Fibroblast of peridontal ligament (primary cell): ENCODE measurements at regions not wholly inside any gene's neighbourhood (a gene's known extent, or its start where the extent isn't known, plus 50 kb on each side); places are given as distances from the start of the nearest gene placed in this dataset.
"Not testable (repeated sequence)": the region's sequence is repeated elsewhere in the genome, so short reads cannot be mapped to it uniquely, and the experiment has no call there.

Source experiments
- DNase-seq: peaks from one replicate; pipeline ENCODE4 v3.0.0-alpha.2; 2010; ENCODE audit errors: extremely low read depth

DNA sequence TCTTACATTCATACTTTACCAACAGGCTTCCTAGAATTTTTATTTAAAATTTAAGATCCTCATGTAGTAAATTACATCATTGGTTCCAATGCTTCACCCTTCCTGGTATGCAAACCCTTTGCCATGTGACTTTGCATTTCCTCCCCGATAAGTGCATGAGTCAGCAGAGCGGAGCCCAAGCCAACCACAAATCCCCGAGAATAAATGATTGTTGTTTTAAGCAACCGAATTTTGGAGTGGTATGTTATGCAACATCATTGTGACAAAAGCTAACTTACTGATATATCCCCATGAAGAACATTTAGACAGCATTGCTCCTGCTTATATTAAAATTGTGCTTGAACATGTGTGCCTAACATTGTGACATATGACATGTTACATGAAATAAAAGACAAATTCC lies 199.4 kb upstream of the DDX53 start:
- DNase-seq = peak; percentile 94

GRCh38 chrX:22800806-22801205 lies 199.0 kb upstream of the DDX53 start:
- no peak for DNase-seq

DNA sequence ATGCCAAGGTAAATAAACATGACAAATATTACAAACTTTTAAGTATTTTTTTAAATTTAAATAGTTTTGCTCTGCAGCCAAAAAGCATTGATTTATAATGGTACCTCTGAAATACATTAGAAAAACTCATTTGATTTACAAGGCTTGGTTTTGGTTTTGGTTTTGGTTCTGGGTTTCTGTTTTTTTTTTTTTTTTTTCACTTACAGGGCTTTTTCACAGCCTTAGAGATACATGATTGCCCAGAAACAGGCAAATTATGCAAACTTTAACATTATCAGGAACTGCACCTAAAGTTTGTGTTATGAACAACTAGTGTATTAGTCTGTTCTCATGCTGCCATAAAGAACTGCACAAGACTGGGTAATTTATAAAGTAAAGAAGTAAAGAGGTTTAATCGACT lies 196.4 kb upstream of the DDX53 start:
- DNase-seq = no peak

GRCh38 chrX:22810876-22811275 lies 188.9 kb upstream of the DDX53 start:
- no peak for DNase-seq

DNA sequence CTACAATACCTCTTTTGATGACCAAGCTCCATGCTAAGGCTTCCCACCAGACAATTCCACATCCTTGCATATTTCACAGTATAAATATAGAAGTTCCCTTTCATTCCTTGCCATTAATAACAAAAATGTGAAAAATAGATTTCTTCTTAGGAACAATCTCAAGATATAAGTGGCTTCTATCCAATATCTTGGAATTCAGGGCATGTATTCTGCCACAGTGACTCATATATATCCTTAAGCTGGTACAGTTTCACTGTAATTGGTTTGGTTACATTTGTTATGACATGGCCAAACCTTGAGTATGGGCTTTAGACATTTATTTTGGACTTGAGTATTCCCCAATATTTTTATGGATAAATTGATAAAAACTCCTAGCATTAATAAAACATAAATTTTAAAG lies 181.7 kb upstream of the DDX53 start:
- peak; percentile 73 for DNase-seq

DNA sequence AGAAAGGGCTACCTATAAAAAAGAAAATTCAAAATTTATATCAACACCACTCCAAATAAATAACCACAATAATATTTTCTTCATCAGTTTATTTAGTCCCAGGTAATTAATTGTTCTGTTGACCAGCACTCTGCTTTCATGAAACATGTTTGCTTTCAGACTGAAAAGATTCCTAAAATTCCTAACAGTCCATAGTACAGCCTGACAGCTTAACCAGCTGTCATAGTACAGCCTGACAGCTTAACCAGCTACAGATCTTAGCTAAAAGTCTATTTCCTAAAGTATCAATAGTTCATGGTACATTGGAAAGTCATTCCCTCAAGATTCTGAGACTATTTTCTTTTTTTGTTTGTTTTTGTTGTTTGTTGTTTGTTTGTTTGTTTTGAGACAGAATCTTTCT lies 144.1 kb upstream of the DDX53 start:
- DNase-seq = no peak

GRCh38 chrX:22859642-22860041 lies 140.1 kb upstream of the DDX53 start:
- DNase-seq = no peak

DNA sequence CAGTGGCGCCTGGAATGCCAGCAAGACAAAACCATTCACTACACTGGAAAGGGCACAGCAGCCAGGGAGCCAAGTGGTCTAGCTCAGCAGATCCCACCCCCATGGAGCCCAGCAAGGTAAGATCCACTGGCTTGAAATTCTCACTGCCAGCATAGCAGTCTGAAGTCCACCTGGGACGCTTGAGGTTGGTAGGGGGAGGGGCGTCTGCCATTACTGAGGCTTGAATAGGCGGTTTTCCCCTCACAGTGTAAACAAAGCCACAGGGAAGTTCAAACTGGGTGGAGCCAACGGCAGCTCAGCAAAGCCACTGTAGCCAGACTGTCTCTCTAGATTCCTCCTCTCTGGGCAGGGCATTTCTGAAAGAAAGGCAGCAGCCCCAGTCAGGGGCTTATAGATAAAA lies 133.0 kb upstream of the DDX53 start:
- DNase-seq = not testable (repeated sequence)

- DNase-seq = no peak
Measured at GRCh38 chrX:22882543-22882942, 117.2 kb upstream of the DDX53 start.

DNA sequence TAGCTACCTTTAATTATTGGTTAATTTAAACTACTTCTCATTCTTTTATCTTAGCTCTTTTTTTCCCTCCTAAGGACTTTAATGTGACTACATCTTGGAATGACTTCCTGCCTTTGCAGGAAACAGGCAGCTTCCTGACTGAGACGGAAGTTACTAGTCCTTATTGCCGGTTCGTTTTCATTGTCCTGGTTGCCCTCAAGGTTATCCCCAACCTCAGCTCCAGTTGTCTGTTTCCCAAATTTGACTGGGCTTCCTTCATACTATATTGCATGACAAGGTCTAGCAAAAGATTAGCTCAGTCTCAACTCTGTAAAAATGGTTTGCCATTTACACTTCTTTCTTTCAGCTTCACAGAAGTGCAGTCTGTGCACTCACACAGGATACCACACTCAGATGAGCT lies 109.9 kb upstream of the DDX53 start:
- DNase-seq = no peak

DNA sequence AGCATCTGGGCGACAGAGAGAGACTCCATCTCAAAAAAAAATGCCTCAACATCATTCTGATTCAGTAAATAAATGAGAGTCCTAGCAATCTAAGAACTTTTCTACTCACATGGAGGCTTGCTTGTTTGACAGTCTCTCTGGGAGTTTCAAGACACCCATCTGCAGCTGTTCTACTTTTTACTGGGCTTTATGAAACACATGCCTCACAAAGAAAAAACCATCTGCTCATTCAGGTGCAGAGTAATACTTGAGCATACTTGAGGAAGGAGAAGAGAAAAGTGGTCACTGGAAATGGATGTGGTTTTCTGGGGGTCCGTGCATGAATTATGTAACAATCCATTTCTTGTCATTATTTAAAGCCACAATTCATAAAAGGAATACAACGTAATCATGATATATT lies 87.1 kb upstream of the DDX53 start:
- DNase-seq = no peak

- DNase-seq = peak; percentile 86
Measured at GRCh38 chrX:22922961-22923360, 76.8 kb upstream of the DDX53 start.

- DNase-seq = no peak
Measured at GRCh38 chrX:22934640-22935039, 65.1 kb upstream of the DDX53 start.

GRCh38 chrX:22944945-22945344 lies 54.8 kb upstream of the DDX53 start:
- DNase-seq = no peak
